Gastrocnemius medialis (tissue), 4 donors: ENCODE measurements at regions not wholly inside any gene's neighbourhood (a gene's known extent, or its start where the extent isn't known, plus 50 kb on each side); places are given as distances from the start of the nearest gene placed in this dataset.
"Not testable (repeated sequence)": the region's sequence is repeated elsewhere in the genome, so short reads cannot be mapped to it uniquely, and the experiment has no call there.

Experiments used
- ATAC-seq, 2 donors: fragments of 150-250 bp; one replicate each; pipeline ENCODE4 v1.9.1; 2016
- DNase-seq, 2 donors: peaks; one replicate each; pipeline ENCODE4 v3.0.0-alpha.2; 2019
- H3K27ac ChIP-seq, 4 donors: fragments of 200-600 bp; sonication (generic); 1 replicate in 1 of 4; 2 replicates in 3 of 4; pipeline ENCODE4 v1.5.1; 2016 to 2018; ENCODE audit warnings: mild to moderate bottlenecking in 2 of 4, moderate library complexity in 1 of 4
- H3K27me3 ChIP-seq, 3 donors: fragments of 200-600 bp; sonication (generic) in 2 of 3; 1 replicate in 1 of 3; 2 replicates in 2 of 3; pipeline versions ENCODE4 v1.5.1 to v1.6.0; 2016 to 2019; ENCODE audit warnings: mild to moderate bottlenecking in 1 of 3, moderate library complexity in 1 of 3
- H3K36me3 ChIP-seq, 2 donors: fragments of 200-600 bp; sonication (generic) in 1 of 2; one replicate each; pipeline ENCODE4 v1.5.1; 2017 to 2018
- H3K4me1 ChIP-seq, 2 donors: fragments of 200-600 bp; sonication (generic) in 1 of 2; one replicate each; pipeline ENCODE4 v1.5.1; 2016 to 2017; ENCODE audit warnings: mild to moderate bottlenecking in 2 of 2
- H3K4me3 ChIP-seq, 4 donors: fragments of 200-600 bp; sonication (generic) in 3 of 4; 1 replicate in 1 of 4; 2 replicates in 3 of 4; pipeline ENCODE4 v1.5.1; 2016 to 2019; ENCODE audit warnings: mild to moderate bottlenecking in 2 of 4
- H3K9me3 ChIP-seq, 3 donors: fragments of 200-600 bp; sonication (generic) in 2 of 3; 1 replicate in 1 of 3; 2 replicates in 2 of 3; pipeline ENCODE4 v1.5.1; 2016 to 2019
- POLR2A ChIP-seq, 2 donors: fragments of 450-650 bp; IDR thresholded peaks; one replicate each; pipeline ENCODE4 v1.6.1; 2017; ENCODE audit warnings: antibody characterized with exemption in 2 of 2, mild to moderate bottlenecking in 2 of 2, moderate library complexity in 2 of 2
- in situ Hi-C, 4 donors: fragments of 200-750 bp; cut with MboI; loops; one replicate each; pipeline versions ENCODE4 v1.15.0 to v1.8.0; 2017; ENCODE audit warnings: low sequenced_read_pairs in 4 of 4
- intact Hi-C: fragments of 100-400 bp; cut with DNase I; formaldehyde crosslinking; loops from one replicate; pipeline ENCODE4 v1.15.1; 2023; ENCODE audit warnings: low total_unique reads
- TF ChIP-seq, protein P1 (sequence below), 5 experiments: fragments of 450-650 bp in 3 of 5; fragments of 200-600 bp in 2 of 5; sonication (generic) in 2 of 5; IDR thresholded peaks in 4 of 5; conservative IDR thresholded peaks in 1 of 5; 1 replicate in 4 of 5; 2 replicates in 1 of 5; pipeline ENCODE4 v1.5.1; 2016 to 2019; ENCODE audit warnings: antibody characterized with exemption in 5 of 5, mild to moderate bottlenecking in 3 of 5, moderate library complexity in 3 of 5

DNA sequence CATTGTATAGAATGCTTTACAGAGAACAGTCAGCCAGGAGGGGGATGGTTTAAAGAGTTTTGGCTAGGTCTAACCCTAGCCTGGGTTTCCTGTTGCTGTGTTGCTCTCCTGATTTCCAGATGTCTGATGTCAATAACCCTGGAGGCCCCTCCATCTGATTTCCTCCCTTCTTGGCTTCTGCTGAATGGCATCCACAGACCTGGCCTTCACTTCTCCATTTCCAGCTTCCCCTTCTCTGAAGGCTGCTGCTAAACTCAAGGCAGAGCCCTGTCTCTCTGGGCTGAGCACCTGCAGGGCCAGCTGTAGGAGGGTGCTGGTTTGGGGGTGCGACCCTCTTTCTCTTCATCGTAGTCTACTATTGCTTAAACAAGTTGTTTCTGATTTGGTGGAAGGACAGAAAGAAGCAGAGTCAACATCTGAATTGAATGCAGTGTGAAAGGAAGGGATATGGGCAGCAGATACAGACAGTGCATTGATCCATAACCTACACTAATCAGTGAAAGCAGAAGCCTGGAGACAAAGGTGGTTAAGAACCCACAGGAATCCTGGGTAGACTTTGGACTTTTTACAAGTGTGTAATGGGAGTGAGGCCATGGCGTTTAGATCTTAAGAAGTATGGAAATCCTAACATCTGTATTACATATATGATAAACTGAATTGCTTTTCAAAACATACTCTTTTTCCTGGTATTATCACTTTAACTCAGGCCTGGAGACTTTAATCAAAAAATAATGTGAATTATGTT, 153.6 kb downstream of the HRH4 start:
- in situ Hi-C loops: no loop called here
- no peak for ATAC-seq
- no peaks in the 10 kb centered on the region for H3K9me3 ChIP-seq
- no peaks in the 10 kb centered on the region for H3K36me3 ChIP-seq
- TF ChIP-seq, protein P1, sequence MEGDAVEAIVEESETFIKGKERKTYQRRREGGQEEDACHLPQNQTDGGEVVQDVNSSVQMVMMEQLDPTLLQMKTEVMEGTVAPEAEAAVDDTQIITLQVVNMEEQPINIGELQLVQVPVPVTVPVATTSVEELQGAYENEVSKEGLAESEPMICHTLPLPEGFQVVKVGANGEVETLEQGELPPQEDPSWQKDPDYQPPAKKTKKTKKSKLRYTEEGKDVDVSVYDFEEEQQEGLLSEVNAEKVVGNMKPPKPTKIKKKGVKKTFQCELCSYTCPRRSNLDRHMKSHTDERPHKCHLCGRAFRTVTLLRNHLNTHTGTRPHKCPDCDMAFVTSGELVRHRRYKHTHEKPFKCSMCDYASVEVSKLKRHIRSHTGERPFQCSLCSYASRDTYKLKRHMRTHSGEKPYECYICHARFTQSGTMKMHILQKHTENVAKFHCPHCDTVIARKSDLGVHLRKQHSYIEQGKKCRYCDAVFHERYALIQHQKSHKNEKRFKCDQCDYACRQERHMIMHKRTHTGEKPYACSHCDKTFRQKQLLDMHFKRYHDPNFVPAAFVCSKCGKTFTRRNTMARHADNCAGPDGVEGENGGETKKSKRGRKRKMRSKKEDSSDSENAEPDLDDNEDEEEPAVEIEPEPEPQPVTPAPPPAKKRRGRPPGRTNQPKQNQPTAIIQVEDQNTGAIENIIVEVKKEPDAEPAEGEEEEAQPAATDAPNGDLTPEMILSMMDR (IDR thresholded peaks at IDR 0.05 in 4 of 5, conservative IDR thresholded peaks at IDR 0.05 in 1 of 5): no peak
- TF ChIP-seq POLR2A (IDR thresholded peaks at IDR 0.05): no peak
- H3K27me3 ChIP-seq: no peaks in the 10 kb centered on the region
- no peaks in the 10 kb centered on the region for H3K4me1 ChIP-seq
- DNase-seq: no peak
- no peak overlapping the region for H3K27ac ChIP-seq
- H3K4me3 ChIP-seq: no peak overlapping the region
- intact Hi-C loops: no loop called here

DNA sequence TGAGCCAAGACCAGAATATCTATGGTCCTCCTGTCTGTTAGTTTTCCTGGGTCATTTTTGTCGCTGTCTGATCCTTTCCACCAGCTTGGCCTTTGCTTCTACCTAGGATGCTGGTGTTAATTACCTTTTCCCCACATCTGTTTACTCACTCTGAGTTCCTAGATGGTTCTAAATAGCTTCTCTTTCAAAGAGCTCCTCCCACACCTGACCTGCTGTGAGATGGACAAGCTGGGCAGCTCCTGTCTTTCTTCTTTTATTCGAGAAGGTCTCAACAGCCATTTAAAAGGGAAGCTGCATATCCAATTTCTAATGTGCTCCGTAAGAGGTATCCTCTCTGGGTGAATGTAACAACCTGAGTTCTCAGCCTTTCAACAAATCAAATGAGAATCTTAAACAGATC, 156.2 kb downstream of the HRH4 start:
- Histone ChIP-seq H3K4me1 (no peaks in the 10 kb centered on the region), H3K4me3 (no peak overlapping the region), H3K36me3 (no peaks in the 10 kb centered on the region), H3K9me3 (no peaks in the 10 kb centered on the region), H3K27me3 (no peaks in the 10 kb centered on the region), H3K27ac (no peak overlapping the region)
- ATAC-seq (no peak), DNase-seq (no peak)
- in situ Hi-C loops: no loop called here
- intact Hi-C loops: no loop called here
- TF ChIP-seq, protein P1 (IDR thresholded peaks at IDR 0.05 in 4 of 5, conservative IDR thresholded peaks at IDR 0.05 in 1 of 5): no peak
- TF ChIP-seq POLR2A (IDR thresholded peaks at IDR 0.05): no peak

DNA sequence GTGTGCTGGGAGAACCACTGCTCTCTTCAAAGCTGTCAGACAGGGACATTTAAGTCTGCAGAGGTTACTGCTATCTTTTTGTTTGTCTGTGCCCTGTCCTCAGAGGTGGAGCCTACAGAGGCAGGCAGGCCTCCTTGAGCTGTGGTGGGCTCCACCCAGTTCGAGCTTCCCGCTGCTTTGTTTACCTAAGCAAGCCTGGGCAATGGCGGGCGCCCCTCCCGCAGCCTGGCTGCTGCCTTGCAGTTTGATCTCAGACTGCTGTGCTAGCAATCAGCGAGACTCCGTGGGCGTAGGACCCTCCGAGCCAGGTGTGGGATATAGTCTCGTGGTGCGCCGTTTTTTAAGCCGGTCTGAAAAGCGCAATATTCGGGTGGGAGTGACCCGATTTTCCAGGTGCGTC, 164.0 kb downstream of the HRH4 start:
- H3K4me3 ChIP-seq, H3K27me3 ChIP-seq, intact Hi-C loops, in situ Hi-C loops, H3K9me3 ChIP-seq, DNase-seq, H3K27ac ChIP-seq, ATAC-seq, H3K36me3 ChIP-seq, H3K4me1 ChIP-seq: not testable (repeated sequence)

DNA sequence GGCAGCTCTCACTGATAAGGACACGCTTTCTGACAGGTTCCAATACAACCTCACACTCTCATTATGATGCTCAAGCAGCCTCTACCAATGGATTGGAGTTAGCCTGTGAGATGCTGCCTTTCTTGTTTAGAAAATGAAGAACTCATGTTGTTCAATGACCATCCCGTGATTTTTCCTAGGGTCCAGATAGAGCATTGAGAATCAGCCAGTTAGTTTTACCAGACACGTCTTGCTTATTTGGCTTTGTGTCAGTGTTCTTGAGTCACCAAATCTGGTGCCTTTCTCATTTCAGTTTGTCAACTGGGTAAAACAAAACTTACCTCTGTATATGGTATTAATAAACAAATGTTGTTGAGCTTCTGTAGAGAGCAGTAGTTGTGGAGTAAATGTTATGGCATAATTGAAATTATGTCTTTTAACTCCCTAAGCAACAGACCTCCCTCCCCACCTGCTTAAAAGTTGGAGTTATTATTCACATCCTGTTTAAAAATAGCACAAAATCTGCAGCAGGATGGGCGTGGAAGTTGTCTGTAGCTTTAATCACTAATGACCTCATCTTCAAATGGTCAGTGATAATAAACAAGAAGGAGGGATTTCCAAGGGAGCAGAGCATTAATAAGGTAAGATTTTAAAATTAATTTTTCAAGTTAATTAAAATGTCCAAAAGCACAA, 167.3 kb downstream of the HRH4 start:
- DNase-seq: no peak
- H3K4me1 ChIP-seq: peaks cover 6 to 7% of the 10 kb centered on the region in 2 donors
- ATAC-seq: no peak
- no peaks in the 10 kb centered on the region for H3K36me3 ChIP-seq
- H3K9me3 ChIP-seq: no peaks in the 10 kb centered on the region
- in situ Hi-C loops (no loop called here), intact Hi-C loops (no loop called here)
- no peak overlapping the region for H3K27ac ChIP-seq
- no peak for TF ChIP-seq POLR2A (IDR thresholded peaks at IDR 0.05)
- TF ChIP-seq, protein P1 (IDR thresholded peaks at IDR 0.05 in 4 of 5, conservative IDR thresholded peaks at IDR 0.05 in 1 of 5): no peak
- no peaks in the 10 kb centered on the region for H3K27me3 ChIP-seq
- H3K4me3 ChIP-seq: no peak overlapping the region

DNA sequence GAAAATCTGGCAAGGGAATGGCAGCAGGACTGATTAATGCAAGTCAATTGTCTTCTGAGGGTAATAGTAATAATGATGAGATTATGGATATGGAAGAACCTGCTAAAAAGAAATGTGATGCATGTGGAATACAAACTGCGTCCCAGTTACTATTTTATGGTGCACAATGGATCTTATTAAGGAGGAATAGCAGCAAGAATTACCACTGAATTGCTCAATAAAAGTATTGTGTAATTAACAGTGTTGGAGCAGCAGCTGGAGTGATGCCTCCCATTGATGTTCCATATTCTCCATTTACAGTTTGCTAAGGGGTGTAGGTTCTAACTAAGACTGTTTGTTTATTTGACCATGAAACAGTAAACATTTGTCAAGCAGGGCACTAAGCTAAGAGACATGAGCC, 167.9 kb downstream of the HRH4 start:
- intact Hi-C loops: no loop called here
- H3K4me3 ChIP-seq: no peak overlapping the region

More for the DNA sequence above, 167.9 kb downstream of the HRH4 start:
- Histone ChIP-seq H3K36me3 (no peaks in the 10 kb centered on the region), H3K4me1 (peaks cover 6 to 7% of the 10 kb centered on the region in 2 donors), H3K27ac (no peak overlapping the region), H3K27me3 (no peaks in the 10 kb centered on the region), H3K9me3 (no peaks in the 10 kb centered on the region)
- DNase-seq (no peak), ATAC-seq (no peak)
- TF ChIP-seq, protein P1 (IDR thresholded peaks at IDR 0.05 in 4 of 5, conservative IDR thresholded peaks at IDR 0.05 in 1 of 5): no peak
- TF ChIP-seq POLR2A (IDR thresholded peaks at IDR 0.05): no peak
- in situ Hi-C loops: no loop called here
